HepG2 (cell line): ENCODE measurements at regions not wholly inside any gene's neighbourhood (a gene's known extent, or its start where the extent isn't known, plus 50 kb on each side); places are given as distances from the start of the nearest gene placed in this dataset.

Source experiments
- ATF2 ChIP-seq: sonication (generic); formaldehyde crosslinking; IDR thresholded peaks from 2 replicates; pipeline ENCODE4 v1.4.0; 2020; ENCODE audit warnings: missing genetic modification reagents
- BORCS8-MEF2B ChIP-seq: sonication (generic); formaldehyde crosslinking; IDR thresholded peaks from 2 replicates; pipeline ENCODE4 v1.8.0; 2022; ENCODE audit warnings: mild to moderate bottlenecking, missing genetic modification reagents
- CREB1 ChIP-seq, 2 experiments: fragments of 450-650 bp in 1 of 2; IDR thresholded peaks; 2 replicates each; pipeline ENCODE4 v1.6.1; 2016 to 2017; ENCODE audit warnings: control low read depth in 1 of 2, mild to moderate bottlenecking in 1 of 2, missing compliant biosample characterization in 1 of 2, missing genetic modification characterization in 1 of 2
- CREM ChIP-seq, 2 experiments: sonication (generic) in 1 of 2; formaldehyde crosslinking in 1 of 2; IDR thresholded peaks; 2 replicates each; pipeline versions ENCODE4 v1.4.0 to v1.6.1; 2016 to 2020; ENCODE audit warnings: antibody characterized with exemption in 1 of 2, mild to moderate bottlenecking in 1 of 2, missing genetic modification reagents in 1 of 2
- DNMT1 ChIP-seq: sonication (generic); formaldehyde crosslinking; IDR thresholded peaks from 2 replicates; pipeline ENCODE4 v1.5.1; 2020; ENCODE audit warnings: mild to moderate bottlenecking, missing genetic modification reagents
- FOSL1 ChIP-seq: sonication (generic); formaldehyde crosslinking; IDR thresholded peaks from 2 replicates; pipeline ENCODE4 v1.9.0; 2021; ENCODE audit warnings: missing genetic modification reagents, borderline replicate concordance
- FOXO1 ChIP-seq: sonication (generic); formaldehyde crosslinking; IDR thresholded peaks from 2 replicates; pipeline ENCODE4 v1.4.0; 2020; ENCODE audit warnings: missing genetic modification reagents
- GATA4 ChIP-seq: sonication (generic); IDR thresholded peaks from 2 replicates; pipeline ENCODE4 v1.6.1; 2016; ENCODE audit warnings: antibody characterized with exemption, low read depth, borderline replicate concordance
- NBN ChIP-seq: fragments of 450-650 bp; conservative IDR thresholded peaks from 2 replicates; pipeline ENCODE4 v1.6.1; 2017
- RORA ChIP-seq: sonication (generic); formaldehyde crosslinking; IDR thresholded peaks from 2 replicates; pipeline ENCODE4 v1.5.0; 2020; ENCODE audit warnings: mild to moderate bottlenecking, missing genetic modification reagents, moderate library complexity
- SKIL ChIP-seq: sonication (generic); formaldehyde crosslinking; IDR thresholded peaks from 2 replicates; pipeline ENCODE4 v1.8.0; 2022; ENCODE audit warnings: missing genetic modification reagents, mild to moderate bottlenecking, moderate library complexity, borderline replicate concordance
- TBX3 ChIP-seq: fragments of 450-650 bp; IDR thresholded peaks from 2 replicates; pipeline ENCODE4 v1.6.1; 2017; ENCODE audit warnings: antibody characterized with exemption, mild to moderate bottlenecking, inconsistent platforms, borderline replicate concordance
- TP53 ChIP-seq: sonication (generic); formaldehyde crosslinking; conservative IDR thresholded peaks from 2 replicates; pipeline ENCODE4 v1.4.0; 2020; ENCODE audit warnings: missing genetic modification reagents
- ZNF180 ChIP-seq: sonication (generic); formaldehyde crosslinking; IDR thresholded peaks from 2 replicates; pipeline ENCODE4 v1.4.0; 2020; ENCODE audit warnings: low read depth, missing genetic modification reagents, borderline replicate concordance
- ZNF326 ChIP-seq: sonication (generic); formaldehyde crosslinking; IDR thresholded peaks from 2 replicates; pipeline ENCODE4 v1.4.0; 2020; ENCODE audit warnings: missing genetic modification reagents, borderline replicate concordance
- ZNF382 ChIP-seq: sonication (generic); formaldehyde crosslinking; IDR thresholded peaks from 2 replicates; pipeline ENCODE4 v1.5.0; 2020; ENCODE audit warnings: missing genetic modification reagents, mild to moderate bottlenecking, borderline replicate concordance
- ZNF563 ChIP-seq: sonication (generic); formaldehyde crosslinking; IDR thresholded peaks from 2 replicates; pipeline ENCODE4 v1.8.0; 2022; ENCODE audit warnings: mild to moderate bottlenecking, moderate library complexity, missing genetic modification reagents
- ZNF772 ChIP-seq: sonication (generic); formaldehyde crosslinking; IDR thresholded peaks from 2 replicates; pipeline ENCODE4 v1.5.0; 2020; ENCODE audit warnings: mild to moderate bottlenecking, missing genetic modification reagents
- ZNF83 ChIP-seq: sonication (generic); formaldehyde crosslinking; IDR thresholded peaks from 2 replicates; pipeline ENCODE4 v1.4.0; 2020; ENCODE audit warnings: missing genetic modification reagents, mild to moderate bottlenecking, borderline replicate concordance
- TF ChIP-seq, protein P1 (sequence below): sonication (generic); formaldehyde crosslinking; IDR thresholded peaks from 2 replicates; pipeline ENCODE4 v1.4.0; 2020; ENCODE audit warnings: missing genetic modification reagents
- TF ChIP-seq, protein P2 (sequence below): sonication (generic); formaldehyde crosslinking; IDR thresholded peaks from 2 replicates; pipeline ENCODE4 v1.4.0; 2020; ENCODE audit warnings: missing genetic modification reagents

- TF ChIP-seq GATA4 = peak; percentile 99
- TF ChIP-seq ZNF326 (CRISPR knock-in tag) = no peak
- TF ChIP-seq, protein P1, sequence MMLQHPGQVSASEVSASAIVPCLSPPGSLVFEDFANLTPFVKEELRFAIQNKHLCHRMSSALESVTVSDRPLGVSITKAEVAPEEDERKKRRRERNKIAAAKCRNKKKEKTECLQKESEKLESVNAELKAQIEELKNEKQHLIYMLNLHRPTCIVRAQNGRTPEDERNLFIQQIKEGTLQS (CRISPR knock-in tag) = peak; percentile 61; the same call in 1 of the 2 replicates
- peak; percentile 92 for TF ChIP-seq CREM (IDR thresholded peaks at IDR 0.05)
- TF ChIP-seq CREM (CRISPR knock-in tag; IDR thresholded peaks at IDR 0.05) = no peak
- TF ChIP-seq ZNF382 (CRISPR knock-in tag) = no peak
- TF ChIP-seq BORCS8-MEF2B (CRISPR knock-in tag) = peak; percentile 84; the same call in 1 of the 2 replicates
- TF ChIP-seq, protein P2, sequence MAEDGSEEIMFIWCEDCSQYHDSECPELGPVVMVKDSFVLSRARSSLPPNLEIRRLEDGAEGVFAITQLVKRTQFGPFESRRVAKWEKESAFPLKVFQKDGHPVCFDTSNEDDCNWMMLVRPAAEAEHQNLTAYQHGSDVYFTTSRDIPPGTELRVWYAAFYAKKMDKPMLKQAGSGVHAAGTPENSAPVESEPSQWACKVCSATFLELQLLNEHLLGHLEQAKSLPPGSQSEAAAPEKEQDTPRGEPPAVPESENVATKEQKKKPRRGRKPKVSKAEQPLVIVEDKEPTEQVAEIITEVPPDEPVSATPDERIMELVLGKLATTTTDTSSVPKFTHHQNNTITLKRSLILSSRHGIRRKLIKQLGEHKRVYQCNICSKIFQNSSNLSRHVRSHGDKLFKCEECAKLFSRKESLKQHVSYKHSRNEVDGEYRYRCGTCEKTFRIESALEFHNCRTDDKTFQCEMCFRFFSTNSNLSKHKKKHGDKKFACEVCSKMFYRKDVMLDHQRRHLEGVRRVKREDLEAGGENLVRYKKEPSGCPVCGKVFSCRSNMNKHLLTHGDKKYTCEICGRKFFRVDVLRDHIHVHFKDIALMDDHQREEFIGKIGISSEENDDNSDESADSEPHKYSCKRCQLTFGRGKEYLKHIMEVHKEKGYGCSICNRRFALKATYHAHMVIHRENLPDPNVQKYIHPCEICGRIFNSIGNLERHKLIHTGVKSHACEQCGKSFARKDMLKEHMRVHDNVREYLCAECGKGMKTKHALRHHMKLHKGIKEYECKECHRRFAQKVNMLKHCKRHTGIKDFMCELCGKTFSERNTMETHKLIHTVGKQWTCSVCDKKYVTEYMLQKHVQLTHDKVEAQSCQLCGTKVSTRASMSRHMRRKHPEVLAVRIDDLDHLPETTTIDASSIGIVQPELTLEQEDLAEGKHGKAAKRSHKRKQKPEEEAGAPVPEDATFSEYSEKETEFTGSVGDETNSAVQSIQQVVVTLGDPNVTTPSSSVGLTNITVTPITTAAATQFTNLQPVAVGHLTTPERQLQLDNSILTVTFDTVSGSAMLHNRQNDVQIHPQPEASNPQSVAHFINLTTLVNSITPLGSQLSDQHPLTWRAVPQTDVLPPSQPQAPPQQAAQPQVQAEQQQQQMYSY (CRISPR knock-in tag) = no peak; the same call in 1 of the 2 replicates
- TF ChIP-seq ZNF83 (CRISPR knock-in tag) = no peak
- peak; percentile 65; the same call in 1 of the 2 replicates for TF ChIP-seq SKIL (CRISPR knock-in tag)
- TF ChIP-seq DNMT1 = no peak
- TF ChIP-seq CREB1 (IDR thresholded peaks at IDR 0.05) = peak; percentile 60; the same call in 1 of the 2 replicates
- peak; percentile 59; the same call in 1 of the 2 replicates for TF ChIP-seq CREB1 (CRISPR knock-in tag; IDR thresholded peaks at IDR 0.05)
- TF ChIP-seq FOXO1 (CRISPR knock-in tag) = peak; percentile 99
- TF ChIP-seq ZNF772 (CRISPR knock-in tag) = peak; percentile 80
- TF ChIP-seq TBX3 = peak; percentile 96
- TF ChIP-seq ZNF180 = no peak
- peak; percentile 88; the same call in 1 of the 2 replicates for TF ChIP-seq TP53 (CRISPR knock-in tag)
- peak; percentile 77; the same call in 1 of the 2 replicates for TF ChIP-seq ZNF563 (CRISPR knock-in tag)
- peak; percentile 97; the same call in 1 of the 2 replicates for TF ChIP-seq ATF2 (CRISPR knock-in tag)
- peak; percentile 53; the same call in 1 of the 2 replicates for TF ChIP-seq RORA (CRISPR knock-in tag)
- TF ChIP-seq NBN = no peak
- TF ChIP-seq FOSL1 (CRISPR knock-in tag) = peak; percentile 52; the same call in 1 of the 2 replicates
Measured at GRCh38 chr2:8125741-8126711, 555.8 kb upstream of the ID2 start (continued).
